GM19395 (cell line): ENCODE measurements at regions not wholly inside any gene's neighbourhood (a gene's known extent, or its start where the extent isn't known, plus 50 kb on each side); places are given as distances from the start of the nearest gene placed in this dataset.
A peak's percentile ranks its signal among the peaks of the same experiment; 100 is the strongest.
"Not testable (repeated sequence)": the region's sequence is repeated elsewhere in the genome, so short reads cannot be mapped to it uniquely, and the experiment has no call there.

Experiments used
- ATAC-seq: cut with Tn5 transposase; IDR thresholded peaks from one replicate; pipeline ENCODE4 v1.9.1; 2021; ENCODE audit warnings: mild to moderate bottlenecking, moderate library complexity; ENCODE audit not compliant: unreplicated experiment

DNA sequence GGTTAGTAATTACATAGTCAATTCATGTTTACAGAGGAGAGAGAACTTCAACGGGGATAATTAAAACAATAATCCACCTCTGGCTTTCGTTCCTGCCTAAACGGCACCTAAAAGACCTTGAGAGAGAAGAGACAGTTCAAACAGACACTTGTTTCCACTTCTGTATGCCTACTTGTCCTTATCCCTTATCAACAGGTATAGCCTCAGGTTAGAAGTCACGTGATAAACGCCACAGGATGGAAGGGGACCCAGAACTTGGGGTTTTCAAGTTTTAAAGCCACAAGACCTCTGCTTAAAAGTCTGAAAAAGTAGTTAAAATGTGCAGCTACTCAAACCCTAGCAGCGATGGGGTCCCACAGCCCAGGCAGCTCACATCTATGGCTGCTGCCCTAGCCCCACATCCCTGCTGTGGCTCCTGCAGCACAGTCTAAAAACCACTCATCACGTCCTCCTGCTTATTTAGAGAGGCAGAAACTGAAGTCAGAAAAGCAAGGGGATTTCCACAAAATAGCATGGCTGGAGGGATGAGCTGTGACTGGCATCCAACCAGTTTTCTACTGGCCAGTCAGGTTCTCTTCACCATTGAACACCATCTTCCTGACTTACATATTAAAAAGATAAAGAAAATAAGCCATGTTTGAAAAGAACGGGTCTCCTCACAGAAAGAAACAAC is 51.2 kb upstream of the SEC16B start:
- no peak for ATAC-seq

DNA sequence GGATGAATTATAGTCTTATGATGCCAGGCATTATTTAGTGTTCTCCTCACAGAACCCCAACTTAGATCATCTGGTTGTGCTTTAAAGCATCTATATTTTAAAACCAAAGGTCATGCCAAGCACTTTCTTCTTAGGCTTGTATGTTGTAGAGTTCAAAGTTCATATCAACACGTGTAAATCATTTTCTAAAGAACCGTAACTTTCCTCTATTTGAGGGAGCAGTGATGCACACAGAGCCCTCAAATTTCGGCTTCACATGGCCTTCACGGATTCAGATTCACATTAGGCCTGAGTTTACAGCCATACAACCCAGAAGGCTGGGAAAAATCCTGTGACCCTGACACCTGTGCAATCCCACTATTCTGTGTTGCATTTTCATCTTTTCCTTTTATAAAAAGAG is 52.1 kb upstream of the SEC16B start:
- no peak for ATAC-seq

DNA sequence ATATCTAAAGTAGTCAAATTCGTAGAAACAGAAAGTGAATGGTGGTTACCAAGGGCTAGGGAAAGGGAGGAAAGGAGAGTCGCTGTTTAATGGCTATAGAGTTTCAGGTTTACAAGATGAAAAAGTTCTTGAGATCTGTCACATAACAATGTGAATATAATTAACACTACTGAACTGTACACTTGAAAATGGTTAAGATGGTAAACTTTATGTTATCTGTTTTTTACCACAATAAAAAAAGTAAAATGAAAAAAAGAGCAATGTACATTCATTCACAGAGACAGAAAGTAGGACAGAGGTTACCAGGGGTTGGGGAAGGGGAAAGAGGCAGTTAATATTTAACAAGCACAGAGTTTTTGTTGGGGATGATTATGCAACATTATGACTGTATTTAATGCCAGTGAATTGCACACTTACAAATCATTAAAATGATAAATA is 53.3 kb upstream of the SEC16B start:
- peak; percentile 68 for ATAC-seq

DNA sequence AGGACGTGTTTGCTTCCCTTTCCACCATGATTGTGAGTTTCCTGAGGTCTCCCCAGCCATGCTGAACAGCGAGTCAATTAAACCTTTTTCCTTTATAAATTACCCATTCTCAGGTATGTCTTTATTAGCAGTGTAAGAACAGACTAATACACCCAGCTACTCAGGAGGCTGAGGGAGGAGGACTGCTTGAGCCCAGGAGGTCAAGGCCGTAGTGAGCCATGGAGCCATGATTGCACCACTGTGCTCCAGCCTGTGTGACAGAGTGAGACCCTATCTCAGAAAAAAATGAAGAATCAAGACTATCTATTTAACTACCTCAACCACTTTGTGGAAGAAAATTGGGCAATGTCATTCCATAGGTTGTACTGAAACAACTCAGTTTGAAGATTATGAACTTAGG is 54.6 kb upstream of the SEC16B start:
- no peak for ATAC-seq

DNA sequence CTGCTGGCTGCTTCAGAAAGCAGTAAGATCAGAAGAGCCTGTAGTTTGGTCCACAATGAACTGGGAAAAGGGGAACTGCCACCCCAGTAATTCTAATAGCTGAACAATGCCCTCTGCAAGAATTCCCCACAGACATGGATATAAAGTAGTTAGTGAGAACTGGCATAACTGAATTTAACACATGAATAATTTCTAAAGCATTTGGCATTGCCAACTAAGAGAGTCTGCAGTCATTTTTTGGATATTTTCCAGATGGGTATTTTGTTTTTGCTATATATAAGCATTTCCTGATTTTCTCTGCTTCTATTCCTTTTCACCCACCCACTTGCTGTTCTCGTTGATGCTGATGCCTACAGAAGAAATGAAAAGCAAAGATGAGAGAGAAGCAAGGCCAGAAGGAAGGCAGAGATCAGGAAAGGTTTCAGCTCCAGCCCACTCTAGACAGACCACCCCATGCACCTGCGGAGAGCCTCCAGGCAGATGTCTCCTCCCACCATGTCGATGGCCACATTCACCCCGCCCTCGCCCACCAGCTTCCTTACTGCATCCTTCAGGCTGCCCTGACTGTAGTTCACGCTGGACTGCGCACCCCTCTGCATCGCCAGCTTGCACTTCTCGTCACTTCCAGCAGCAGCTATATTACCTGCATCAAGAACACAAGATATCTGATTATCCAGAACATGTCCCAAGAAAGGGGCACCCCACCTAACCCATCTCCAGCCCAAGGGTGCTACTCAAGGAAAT is 55.9 kb upstream of the SEC16B start:
- ATAC-seq = no peak

DNA sequence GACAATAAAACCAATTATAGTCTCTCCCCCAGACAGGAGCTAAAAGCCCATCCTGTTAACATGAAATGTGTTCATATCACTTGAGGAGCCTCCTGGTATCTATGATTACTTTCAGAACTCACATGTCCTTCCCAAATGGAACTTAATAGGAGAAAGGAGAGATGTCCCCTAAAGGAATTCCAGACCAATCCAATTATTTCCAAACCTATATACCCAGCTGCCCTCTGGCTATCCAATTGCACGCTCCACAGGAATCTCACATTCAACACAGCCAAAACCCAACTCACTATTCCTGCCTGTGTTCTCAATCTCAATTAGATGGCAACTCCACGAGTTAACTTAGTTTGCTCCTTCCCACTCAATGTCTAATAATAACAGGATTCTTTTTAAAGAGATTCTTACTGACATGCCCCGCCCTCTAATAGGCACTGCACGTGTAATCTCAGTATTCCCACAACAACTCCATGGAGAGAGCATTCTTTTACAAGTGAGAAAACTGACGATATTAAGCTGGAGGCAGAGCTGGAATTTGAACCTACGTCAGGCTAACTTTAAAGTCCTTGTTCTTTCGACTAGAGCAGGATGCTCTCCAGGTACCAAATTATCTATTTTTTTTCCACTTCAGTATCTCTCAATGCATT is 59.1 kb upstream of the SEC16B start:
- ATAC-seq = no peak

DNA sequence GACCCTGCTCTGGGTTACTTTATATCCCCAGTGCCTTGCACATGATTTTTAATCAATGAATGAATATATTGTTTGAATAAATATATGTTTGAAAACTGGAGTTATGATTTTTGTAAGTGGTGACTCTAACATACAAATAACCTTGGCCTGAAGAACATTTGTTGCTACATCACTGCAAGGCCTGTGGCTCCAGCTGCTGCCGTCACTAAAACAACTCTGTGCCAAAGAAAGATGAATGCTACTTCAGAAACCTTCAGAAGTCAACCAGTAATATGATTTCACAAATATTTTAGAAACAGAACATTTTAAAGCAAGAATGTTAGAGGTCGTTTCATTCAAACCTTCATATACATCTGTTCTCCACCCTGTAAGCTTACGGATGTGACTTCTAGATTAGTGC is 60.6 kb upstream of the SEC16B start:
- no peak for ATAC-seq

DNA sequence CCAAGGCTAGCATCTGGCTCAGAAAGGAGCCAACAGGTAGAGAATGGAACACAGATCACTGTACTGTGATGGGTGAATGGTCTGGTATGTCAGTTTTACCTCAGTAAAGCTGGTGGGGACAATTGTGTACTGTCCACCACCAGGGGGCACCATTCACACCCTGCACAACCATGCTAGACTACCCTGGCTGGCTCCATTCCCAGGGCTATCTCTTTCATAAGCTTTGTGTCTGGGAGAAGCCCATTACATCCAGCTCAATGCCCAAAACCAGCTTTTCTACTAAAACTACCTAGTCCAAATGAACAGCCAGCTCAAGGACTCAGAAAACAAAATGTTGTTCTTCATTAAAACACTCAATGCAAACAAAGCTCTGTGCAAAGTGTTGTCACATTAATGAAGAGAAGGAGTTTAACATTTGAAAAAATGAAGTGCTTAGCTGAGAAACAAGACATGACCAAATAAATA is 62.0 kb upstream of the RASAL2 start:
- peak; percentile 95 for ATAC-seq

DNA sequence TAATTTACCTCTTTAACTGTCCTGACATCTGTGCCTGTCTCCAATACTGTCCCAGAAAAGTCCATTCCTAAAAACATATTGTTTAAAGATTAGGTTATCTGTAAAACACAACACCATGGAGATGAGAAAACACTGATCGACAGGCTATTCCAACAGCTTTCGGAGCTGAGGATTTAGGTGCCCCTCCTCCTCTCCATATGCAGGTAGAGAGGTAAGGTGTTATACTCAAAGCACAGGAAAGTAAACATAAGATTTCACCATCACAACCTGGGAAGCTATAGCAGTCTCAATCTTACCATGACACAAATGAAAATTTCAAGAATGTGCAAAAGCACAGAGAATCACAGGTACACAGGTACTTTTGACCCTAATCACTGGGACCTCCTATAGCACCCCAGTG is 60.9 kb upstream of the RASAL2 start:
- no peak for ATAC-seq

DNA sequence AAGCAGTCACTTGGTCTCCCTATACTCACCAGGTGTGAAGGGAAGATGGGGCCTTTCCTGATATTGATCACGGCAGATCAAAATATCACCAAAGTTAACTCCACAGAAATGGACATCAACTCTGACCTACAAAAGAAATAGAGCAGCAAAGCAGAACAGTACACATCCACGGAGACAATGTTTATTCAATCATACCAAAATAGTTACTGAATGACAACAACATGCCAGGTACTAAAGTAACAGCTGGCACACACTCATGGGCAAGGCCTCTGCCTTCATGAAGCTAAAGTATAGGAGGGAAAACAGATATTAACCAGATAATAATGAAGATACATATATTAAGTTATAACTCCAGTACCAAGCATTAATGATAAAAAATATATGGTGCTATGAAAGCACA is 59.2 kb upstream of the RASAL2 start:
- ATAC-seq = no peak

DNA sequence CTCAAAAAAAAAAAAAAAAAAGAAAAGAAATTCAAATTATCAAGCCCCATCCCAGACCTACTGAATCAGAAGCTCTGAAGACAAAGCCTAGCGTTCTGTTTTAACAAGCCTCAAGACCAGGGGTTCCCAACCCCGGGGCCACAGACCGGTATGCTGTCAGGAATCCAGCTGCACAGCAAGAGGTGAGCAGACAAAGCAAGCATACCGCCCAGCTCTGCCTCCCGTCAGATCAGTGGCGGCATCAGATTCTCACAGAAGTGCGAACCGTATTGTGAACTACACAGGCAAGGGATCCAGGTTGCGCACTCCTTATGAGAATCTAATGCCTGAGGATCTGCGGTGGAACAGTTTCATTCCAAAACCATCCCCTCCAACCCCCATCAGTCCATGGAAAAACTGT is 57.8 kb upstream of the RASAL2 start:
- no peak for ATAC-seq

DNA sequence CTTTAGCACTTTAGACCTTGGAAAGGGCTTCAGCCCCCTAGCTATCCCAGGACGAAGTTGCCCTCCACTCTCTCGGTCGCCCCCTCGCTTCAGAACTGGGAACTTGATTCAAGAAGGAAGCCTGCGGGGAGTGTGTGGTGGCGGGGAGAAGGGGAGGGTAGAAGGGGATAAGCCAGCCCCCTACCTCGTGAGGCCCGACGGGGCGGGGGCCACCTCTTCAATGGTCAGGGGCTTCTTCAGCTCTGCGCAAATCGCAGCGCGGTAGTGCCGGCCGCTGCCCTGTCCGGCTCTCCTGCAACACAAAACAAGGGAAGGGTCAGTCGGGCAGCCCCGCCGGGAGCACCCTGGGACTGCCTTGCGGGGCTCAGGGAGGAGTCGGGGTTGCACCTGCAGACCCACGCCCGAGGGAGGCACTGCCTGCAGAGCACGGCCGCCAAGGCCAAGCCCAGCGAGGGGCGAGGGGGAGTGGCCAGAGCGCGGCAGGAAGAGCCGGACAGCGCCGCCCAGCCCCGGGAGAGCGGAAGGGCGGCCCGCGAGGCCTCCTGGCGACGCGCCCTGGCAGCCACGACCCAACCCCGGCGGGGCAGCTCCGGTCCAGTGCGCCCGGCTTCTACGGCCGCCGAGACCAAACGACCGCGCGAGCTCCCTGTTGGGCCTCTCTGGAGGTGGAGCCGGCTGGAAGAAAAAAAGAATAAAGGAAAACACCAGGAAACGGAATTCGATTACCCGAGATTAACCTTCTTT is 56.2 kb upstream of the RASAL2 start:
- no peak for ATAC-seq

DNA sequence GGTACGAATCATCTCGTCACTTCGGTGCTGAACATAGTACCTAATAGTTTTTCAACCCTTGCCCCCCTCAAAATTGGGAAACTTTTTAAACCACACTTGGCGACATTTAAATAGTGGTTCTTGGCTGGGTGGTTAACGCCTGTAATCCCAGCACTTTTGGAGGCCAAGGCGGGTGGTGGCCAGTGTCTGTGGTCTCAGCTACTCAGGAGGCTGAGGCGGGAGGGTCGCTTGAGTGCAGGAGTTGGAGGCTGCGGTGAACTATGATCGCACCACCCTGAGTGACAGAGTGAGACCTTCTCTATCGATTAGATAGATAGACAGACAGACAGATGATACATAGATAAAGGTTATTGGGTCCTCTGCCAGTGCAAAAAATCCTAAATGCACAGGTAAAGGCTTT is 55.5 kb upstream of the RASAL2 start:
- no peak for ATAC-seq

DNA sequence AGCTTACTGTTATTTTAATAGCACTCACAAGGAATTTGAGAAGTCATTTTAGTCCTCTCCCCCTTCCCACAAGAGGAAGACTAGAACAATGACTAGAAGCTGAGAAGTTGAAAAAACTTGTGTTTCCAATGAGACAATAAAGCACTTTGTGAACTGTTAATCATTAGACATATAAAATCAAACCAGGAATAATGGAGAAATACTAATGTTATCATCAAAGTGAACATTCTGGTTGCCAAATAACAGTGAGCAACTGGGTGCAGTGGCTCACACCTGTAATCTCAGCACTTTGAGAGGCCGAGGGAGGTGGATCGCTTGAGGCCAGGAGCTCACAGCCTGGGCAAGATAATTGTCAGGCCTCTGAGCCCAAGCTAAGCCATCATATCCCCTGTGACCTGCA is 54.0 kb upstream of the RASAL2 start:
- ATAC-seq = no peak

DNA sequence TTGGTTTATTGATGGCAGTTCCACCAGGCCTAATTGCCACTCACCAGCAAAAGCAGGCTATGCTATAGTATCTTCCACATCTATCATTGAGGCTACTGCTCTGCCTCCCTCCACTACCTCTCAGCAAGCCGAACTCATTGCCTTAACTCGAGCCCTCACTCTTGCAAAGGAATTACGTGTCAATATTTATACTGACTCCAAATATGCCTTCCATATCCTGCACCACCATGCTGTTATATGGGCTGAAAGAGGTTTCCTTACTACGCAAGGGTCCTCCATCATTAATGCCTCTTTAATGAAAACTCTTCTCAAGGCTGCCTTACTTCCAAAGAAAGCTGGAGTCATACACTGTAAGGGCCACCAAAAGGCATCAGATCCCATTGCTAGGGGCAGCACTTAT is 50.0 kb upstream of the RASAL2 start:
- ATAC-seq = not testable (repeated sequence)
